Activated naive CD8-positive, alpha-beta T cell treated with anti-CD3 and anti-CD28 coated beads, Interleukin-2, amount 50 U/mL, for 24 hours (primary cell): ENCODE measurements at regions not wholly inside any gene's neighbourhood (a gene's known extent, or its start where the extent isn't known, plus 50 kb on each side); places are given as distances from the start of the nearest gene placed in this dataset.

Experiments used
- ATAC-seq: fragments of 150-1000 bp; cut with Tn5 transposase; one replicate; pipeline ENCODE4 v1.10.0; 2021
- DNase-seq: peaks from one replicate; pipeline ENCODE4 v3.0.0; 2021
- H3K27ac Mint-ChIP-seq: one replicate; pipeline ENCODE4 v1.8.0; 2021; ENCODE audit warnings: mild to moderate bottlenecking, mixed read lengths
- H3K27me3 Mint-ChIP-seq: one replicate; pipeline ENCODE4 v1.8.0; 2021; ENCODE audit warnings: mixed read lengths
- H3K36me3 Mint-ChIP-seq: one replicate; pipeline ENCODE4 v1.8.0; 2021; ENCODE audit warnings: low read depth, mixed read lengths
- H3K4me1 Mint-ChIP-seq: one replicate; pipeline ENCODE4 v1.8.0; 2021; ENCODE audit warnings: mixed read lengths
- H3K4me3 Mint-ChIP-seq: one replicate; pipeline ENCODE4 v1.8.0; 2021; ENCODE audit warnings: mild to moderate bottlenecking, moderate library complexity, mixed read lengths
- H3K9me3 Mint-ChIP-seq: one replicate; pipeline ENCODE4 v1.8.0; 2021; ENCODE audit warnings: mixed read lengths

DNA sequence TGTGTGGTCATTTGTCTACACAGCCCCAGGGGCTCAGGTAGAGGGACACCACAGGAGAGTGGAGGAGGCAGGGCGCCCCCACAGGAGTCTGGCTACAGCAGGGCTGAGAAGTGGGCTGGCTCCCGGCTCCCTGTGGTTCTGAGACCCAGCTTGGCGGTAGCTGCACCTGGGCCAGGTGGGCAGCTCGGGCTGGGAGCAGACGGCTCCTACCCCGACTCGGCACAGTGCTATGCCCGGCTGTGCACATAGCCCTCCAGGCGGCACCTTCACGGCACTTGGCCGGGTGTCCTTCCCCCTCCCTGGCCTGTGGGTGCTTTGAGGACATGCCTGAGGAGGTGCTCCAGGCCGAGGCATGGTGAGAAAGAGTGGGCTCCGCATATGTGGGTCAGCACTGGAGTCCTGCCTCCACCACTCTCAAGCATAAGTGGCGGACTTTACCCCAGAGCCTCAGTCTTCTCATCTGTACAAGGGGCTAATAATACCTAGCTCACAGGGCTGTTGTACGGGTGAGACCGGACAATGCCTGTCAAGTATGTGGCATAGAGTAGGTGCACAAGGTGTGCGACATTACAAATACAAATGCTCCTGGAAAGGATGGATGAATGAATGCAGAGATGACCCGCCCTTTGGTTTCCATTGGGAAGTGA, 50.1 kb upstream of the JPH3 start:
- DNase-seq (no peak), ATAC-seq (peak; percentile 29)
- H3K36me3 Mint-ChIP-seq = no peaks in the 10 kb centered on the region
- no peak overlapping the region for H3K27ac Mint-ChIP-seq
- H3K27me3 Mint-ChIP-seq = peaks cover 26% of the 10 kb centered on the region
- H3K4me1 Mint-ChIP-seq = no peaks in the 10 kb centered on the region
- H3K4me3 Mint-ChIP-seq = no peak overlapping the region
- no peaks in the 10 kb centered on the region for H3K9me3 Mint-ChIP-seq

DNA sequence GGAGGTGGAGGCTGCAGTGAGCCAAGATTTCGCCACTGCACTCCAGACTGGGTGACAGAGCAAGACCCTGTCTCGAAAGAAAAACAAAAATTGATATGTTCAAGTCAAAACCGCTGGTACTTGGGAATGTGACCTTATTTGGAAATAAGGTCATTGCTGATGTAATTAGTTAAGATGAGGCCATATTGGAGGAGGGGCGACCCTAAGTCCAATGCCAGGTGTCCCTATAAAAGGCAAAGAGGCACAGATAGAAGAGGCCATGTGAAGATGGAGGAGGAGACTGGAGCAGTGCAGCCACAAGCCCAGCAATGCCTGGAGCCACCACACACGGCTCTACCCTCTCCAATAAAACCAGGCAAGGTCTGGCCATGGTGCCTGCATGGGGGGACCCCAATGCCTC, 50.8 kb upstream of the JPH3 start:
- DNase-seq (no peak), ATAC-seq (no peak)
- no peaks in the 10 kb centered on the region for H3K9me3 Mint-ChIP-seq
- H3K4me1 Mint-ChIP-seq = no peaks in the 10 kb centered on the region
- no peak overlapping the region for H3K27ac Mint-ChIP-seq
- H3K27me3 Mint-ChIP-seq = peaks cover 29% of the 10 kb centered on the region
- H3K36me3 Mint-ChIP-seq = no peaks in the 10 kb centered on the region
- no peak overlapping the region for H3K4me3 Mint-ChIP-seq

DNA sequence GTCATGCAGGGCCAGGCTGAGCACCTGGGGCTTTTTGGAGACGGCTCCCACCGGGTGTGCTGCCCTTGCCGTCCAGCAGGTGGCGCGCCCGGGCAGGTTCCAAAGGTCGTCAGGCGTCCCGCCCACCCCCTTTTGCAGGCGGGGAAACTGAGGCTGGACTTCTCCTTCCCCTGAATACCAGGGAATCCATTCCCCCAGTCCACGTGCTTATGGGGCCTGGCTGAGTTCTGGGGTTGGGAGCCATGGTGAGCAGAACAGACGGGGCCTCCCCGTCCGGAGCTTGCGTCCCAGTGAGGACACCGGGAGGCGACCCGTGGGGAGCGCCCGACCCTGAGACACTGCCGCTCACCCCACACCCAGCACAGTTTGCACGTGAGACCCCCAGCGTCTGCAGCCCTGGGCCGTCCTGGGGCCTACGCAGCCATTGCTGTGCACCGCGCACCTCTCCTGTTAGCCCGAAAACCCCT, 51.8 kb upstream of the JPH3 start:
- ATAC-seq = no peak
- Mint-ChIP-seq H3K4me3 (no peak overlapping the region), H3K27ac (no peak overlapping the region), H3K27me3 (peaks cover 35% of the 10 kb centered on the region), H3K36me3 (no peaks in the 10 kb centered on the region), H3K9me3 (peaks cover 3% of the 10 kb centered on the region), H3K4me1 (no peaks in the 10 kb centered on the region)
- peak; percentile 69 for DNase-seq

DNA sequence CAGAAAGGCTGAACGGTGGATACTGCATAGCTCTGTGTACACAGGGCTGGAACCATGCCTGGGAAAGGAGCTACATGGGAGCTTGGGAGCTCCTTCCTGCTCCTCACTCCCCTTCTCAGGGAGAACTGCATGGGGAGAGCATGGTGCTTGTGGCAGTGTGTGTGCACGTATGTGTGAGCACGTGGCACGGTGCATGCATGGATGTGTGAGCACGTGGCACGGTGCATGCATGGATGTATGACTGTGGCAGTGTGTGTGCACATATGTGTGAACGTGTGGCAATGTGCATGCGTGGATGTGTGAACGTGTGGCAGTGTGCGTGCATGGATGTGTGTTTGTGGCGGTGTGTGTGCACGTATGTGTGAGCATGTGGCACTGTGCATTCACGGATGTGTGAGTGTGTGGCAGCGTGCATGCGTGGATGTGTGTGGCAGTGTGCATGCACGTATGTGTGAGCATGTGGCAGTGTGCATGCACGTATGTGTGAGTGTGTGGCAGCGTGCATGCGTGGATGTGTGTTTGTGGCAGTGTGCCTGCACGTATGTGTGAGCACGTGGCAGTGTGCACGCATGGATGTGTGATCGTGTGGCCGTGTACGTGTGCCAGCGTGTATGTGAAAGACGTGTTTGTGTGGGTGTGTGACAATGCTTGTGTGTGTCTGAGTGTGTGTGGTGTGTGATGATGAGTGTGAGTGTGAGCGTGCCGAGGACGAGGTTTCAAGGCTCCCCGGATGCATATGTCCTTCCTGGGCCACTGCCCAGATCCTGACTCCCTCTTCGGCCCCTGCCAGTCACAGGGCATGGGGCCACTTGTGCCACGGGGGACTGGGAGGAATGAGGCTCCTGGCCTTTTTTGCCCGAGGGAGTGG, 52.4 kb upstream of the JPH3 start:
- H3K27me3 Mint-ChIP-seq = peaks cover 37% of the 10 kb centered on the region
- no peak overlapping the region for H3K27ac Mint-ChIP-seq
- ATAC-seq (no peak), DNase-seq (no peak)
- H3K4me3 Mint-ChIP-seq = no peak overlapping the region
- no peaks in the 10 kb centered on the region for H3K36me3 Mint-ChIP-seq
- peaks cover 6% of the 10 kb centered on the region for H3K9me3 Mint-ChIP-seq
- H3K4me1 Mint-ChIP-seq = no peaks in the 10 kb centered on the region

DNA sequence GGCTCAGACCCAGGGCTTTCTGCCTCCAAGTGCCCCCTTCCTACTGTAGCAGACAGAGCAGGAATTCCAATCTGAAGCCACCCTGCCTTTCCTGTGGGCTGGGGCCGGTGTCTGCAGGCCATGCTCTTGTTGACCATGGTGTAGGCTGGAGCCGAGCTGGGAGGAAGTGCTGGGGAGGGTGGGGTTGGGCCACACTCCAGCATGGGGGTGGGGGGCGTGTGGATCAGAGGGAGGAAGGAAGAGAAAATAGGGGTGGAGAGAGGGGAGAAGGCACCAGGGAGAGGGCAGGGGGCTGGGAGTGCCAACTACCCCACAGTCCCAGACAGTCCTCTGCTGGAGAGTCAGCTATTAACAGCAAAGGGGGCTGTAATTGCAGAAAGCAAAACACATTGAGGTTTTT, 54.3 kb upstream of the JPH3 start:
- peaks cover 6% of the 10 kb centered on the region for H3K9me3 Mint-ChIP-seq
- H3K36me3 Mint-ChIP-seq = no peaks in the 10 kb centered on the region
- H3K4me3 Mint-ChIP-seq = no peak overlapping the region
- DNase-seq (no peak), ATAC-seq (no peak)
- peaks cover 37% of the 10 kb centered on the region for H3K27me3 Mint-ChIP-seq
- peaks cover 8% of the 10 kb centered on the region for H3K4me1 Mint-ChIP-seq
- no peak overlapping the region for H3K27ac Mint-ChIP-seq

DNA sequence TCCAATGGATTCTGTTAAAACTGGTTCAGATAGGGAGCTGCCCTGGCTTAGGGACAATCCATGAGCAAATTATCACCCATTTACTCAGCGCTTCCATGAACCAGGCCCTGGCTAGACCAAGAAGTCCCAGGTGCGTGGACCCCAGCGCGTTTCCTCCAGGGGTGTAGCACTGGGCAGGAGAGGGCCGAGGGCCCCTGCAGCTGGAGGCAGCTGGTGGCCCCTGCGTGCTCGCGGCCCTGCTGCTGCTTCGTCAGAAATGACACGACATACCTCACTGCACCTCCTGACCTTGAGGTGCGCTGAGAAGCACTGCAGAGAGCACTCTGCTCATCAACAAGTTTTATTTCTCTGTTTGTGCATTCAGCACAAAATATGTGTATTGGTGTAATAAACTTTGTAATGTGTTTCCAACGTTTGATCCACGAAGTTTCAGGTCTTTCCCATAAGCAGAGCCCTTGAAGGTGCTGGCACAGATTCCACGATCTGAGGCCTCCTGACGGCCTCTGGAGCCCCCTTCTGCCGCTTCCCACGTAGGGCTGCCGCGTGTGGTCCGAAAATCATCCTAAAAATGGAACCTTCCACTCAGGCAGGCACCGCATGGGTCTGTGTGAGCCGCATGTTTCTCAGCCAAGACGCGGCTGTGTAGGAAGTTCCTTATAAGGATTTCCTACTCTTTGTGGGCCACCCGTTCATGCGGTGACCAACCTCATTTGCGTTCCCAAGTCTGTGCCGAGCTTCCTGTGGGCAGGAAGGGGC, 50.8 kb upstream of the ZCCHC14 start:
- Mint-ChIP-seq H3K4me3 (no peak overlapping the region), H3K27me3 (peaks cover 48% of the 10 kb centered on the region), H3K36me3 (no peaks in the 10 kb centered on the region), H3K9me3 (peaks cover 6% of the 10 kb centered on the region), H3K4me1 (peaks cover 13% of the 10 kb centered on the region), H3K27ac (no peak overlapping the region)
- DNase-seq (peak; percentile 25), ATAC-seq (peak; percentile 72)

DNA sequence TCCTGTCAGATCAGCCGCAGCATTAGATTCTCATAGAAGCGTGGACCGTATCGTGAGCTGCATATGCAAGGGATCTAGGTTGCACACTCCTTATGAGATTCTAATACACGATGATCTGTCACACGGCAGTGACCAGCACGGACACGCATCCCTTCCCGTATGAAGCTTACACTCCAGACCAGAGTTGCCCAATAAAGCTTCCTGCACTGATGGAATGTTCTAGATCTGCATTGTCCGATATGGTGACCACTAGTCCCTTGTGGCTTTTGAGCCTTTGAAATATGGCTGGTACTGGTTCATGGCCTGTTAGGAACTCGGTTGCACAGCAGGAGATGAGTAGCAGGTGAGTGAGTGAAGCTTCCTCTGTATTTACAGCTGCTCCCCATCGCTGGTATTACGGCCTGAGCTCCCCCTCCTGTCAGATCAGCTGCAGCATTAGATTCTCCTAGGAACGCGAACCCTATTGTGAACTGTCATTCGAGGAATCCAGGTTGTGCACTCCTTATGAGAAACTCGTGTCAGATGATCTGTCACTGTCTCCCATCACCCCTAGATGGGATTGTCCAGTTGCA, 49.8 kb upstream of the ZCCHC14 start:
- DNase-seq = no peak
- H3K4me1 Mint-ChIP-seq = peaks cover 22% of the 10 kb centered on the region
- H3K9me3 Mint-ChIP-seq = peaks cover 6% of the 10 kb centered on the region
- peaks cover 46% of the 10 kb centered on the region for H3K27me3 Mint-ChIP-seq
- no peaks in the 10 kb centered on the region for H3K36me3 Mint-ChIP-seq
- H3K4me3 Mint-ChIP-seq = no peak overlapping the region
- no peak for ATAC-seq
- no peak overlapping the region for H3K27ac Mint-ChIP-seq
